KMS-11 (cell line): ENCODE measurements at regions not wholly inside any gene's neighbourhood (a gene's known extent, or its start where the extent isn't known, plus 50 kb on each side); places are given as distances from the start of the nearest gene placed in this dataset.

Source experiments
- H2AFZ ChIP-seq: fragments of 200-600 bp; sonication (generic); 2 replicates; pipeline ENCODE4 v1.6.1; 2016; ENCODE audit warnings: antibody characterized with exemption, mixed run types, low read depth
- H3K27ac ChIP-seq: fragments of 200-600 bp; sonication (generic); 2 replicates; pipeline ENCODE4 v1.6.1; 2016; ENCODE audit warnings: mild to moderate bottlenecking, mixed run types
- H3K27me3 ChIP-seq: fragments of 200-600 bp; sonication (generic); 2 replicates; pipeline ENCODE4 v1.6.1; 2017; ENCODE audit warnings: mild to moderate bottlenecking, low read depth, mixed run types, moderate library complexity; ENCODE audit not compliant: insufficient read depth
- H3K36me3 ChIP-seq: fragments of 200-600 bp; sonication (generic); 2 replicates; pipeline ENCODE4 v1.6.1; 2017; ENCODE audit warnings: mild to moderate bottlenecking, mixed run types; ENCODE audit not compliant: insufficient read depth
- H3K4me1 ChIP-seq: fragments of 200-600 bp; sonication (generic); 2 replicates; pipeline ENCODE4 v1.6.1; 2016; ENCODE audit warnings: mild to moderate bottlenecking, low read depth, mixed run types; ENCODE audit not compliant: poor library complexity, severe bottlenecking
- H3K4me2 ChIP-seq: fragments of 200-600 bp; sonication (generic); 2 replicates; pipeline ENCODE4 v1.7.0; 2016; ENCODE audit warnings: mild to moderate bottlenecking, mixed run types
- H3K4me3 ChIP-seq: fragments of 200-600 bp; sonication (generic); IDR thresholded peaks from 2 replicates; pipeline ENCODE4 v1.6.1; 2017; ENCODE audit warnings: low read depth, low read length, mixed read lengths; ENCODE audit not compliant: insufficient read depth
- H3K79me2 ChIP-seq: fragments of 200-600 bp; sonication (generic); 2 replicates; pipeline ENCODE4 v1.6.1; 2016; ENCODE audit warnings: low read depth, mixed run types; ENCODE audit not compliant: insufficient read depth
- H3K9ac ChIP-seq: fragments of 200-600 bp; sonication (generic); 2 replicates; pipeline ENCODE4 v1.6.1; 2016; ENCODE audit warnings: mild to moderate bottlenecking, mixed run types
- H4K20me1 ChIP-seq: fragments of 200-600 bp; sonication (generic); 2 replicates; pipeline ENCODE4 v1.6.1; 2016; ENCODE audit warnings: mild to moderate bottlenecking, mixed run types; ENCODE audit not compliant: insufficient read depth
- CTCF ChIP-seq: fragments of 200-600 bp; sonication (generic); conservative IDR thresholded peaks from 2 replicates; pipeline ENCODE4 v1.6.1; 2017; ENCODE audit warnings: low read depth, mild to moderate bottlenecking, antibody characterized with exemption, low read length, moderate library complexity, mixed read lengths

- Histone ChIP-seq H3K4me2 (no peak overlapping the region), H3K4me1 (no peaks in the 10 kb centered on the region), H3K79me2 (no peaks in the 10 kb centered on the region), H2AFZ (no peak overlapping the region), H3K9ac (no peak overlapping the region), H4K20me1 (no peaks in the 10 kb centered on the region), H3K27ac (no peak overlapping the region), H3K27me3 (no peaks in the 10 kb centered on the region), H3K4me3 (no peak overlapping the region), H3K36me3 (no peaks in the 10 kb centered on the region)
- no peak for TF ChIP-seq CTCF
Measured at GRCh38 chr10:125417605-125418004, 257.2 kb upstream of the CTBP2 start.

- Histone ChIP-seq H3K4me3 (no peak overlapping the region), H3K4me1 (no peaks in the 10 kb centered on the region), H2AFZ (no peak overlapping the region), H3K27ac (no peak overlapping the region), H3K27me3 (no peaks in the 10 kb centered on the region), H3K36me3 (no peaks in the 10 kb centered on the region), H3K79me2 (no peaks in the 10 kb centered on the region), H3K4me2 (no peak overlapping the region), H4K20me1 (no peaks in the 10 kb centered on the region), H3K9ac (no peak overlapping the region)
- TF ChIP-seq CTCF, result no peak
Measured at GRCh38 chr10:125415964-125416363, 255.6 kb upstream of the CTBP2 start.

GRCh38 chr10:125415006-125415633 lies 254.8 kb upstream of the CTBP2 start:
- no peak overlapping the region for H3K27ac ChIP-seq
- H4K20me1 ChIP-seq, result no peaks in the 10 kb centered on the region
- H3K9ac ChIP-seq, result no peak overlapping the region
- H3K4me3 ChIP-seq, result no peak overlapping the region
- H3K36me3 ChIP-seq, result no peaks in the 10 kb centered on the region
- no peaks in the 10 kb centered on the region for H3K4me1 ChIP-seq
- no peaks in the 10 kb centered on the region for H3K79me2 ChIP-seq
- H3K4me2 ChIP-seq, result no peak overlapping the region
- no peak overlapping the region for H2AFZ ChIP-seq
- no peak for TF ChIP-seq CTCF
- no peaks in the 10 kb centered on the region for H3K27me3 ChIP-seq

GRCh38 chr10:125411724-125412123 lies 251.4 kb upstream of the CTBP2 start:
- no peak overlapping the region for H3K4me2 ChIP-seq
- no peak overlapping the region for H3K9ac ChIP-seq
- H3K36me3 ChIP-seq, result no peaks in the 10 kb centered on the region
- H3K79me2 ChIP-seq, result no peaks in the 10 kb centered on the region
- no peak for TF ChIP-seq CTCF
- H4K20me1 ChIP-seq, result no peaks in the 10 kb centered on the region
- H3K27ac ChIP-seq, result no peak overlapping the region
- H2AFZ ChIP-seq, result no peak overlapping the region
- no peak overlapping the region for H3K4me3 ChIP-seq
- H3K27me3 ChIP-seq, result no peaks in the 10 kb centered on the region
- H3K4me1 ChIP-seq, result no peaks in the 10 kb centered on the region
